ACHN (cell line): ENCODE measurements at regions not wholly inside any gene's neighbourhood (a gene's known extent, or its start where the extent isn't known, plus 50 kb on each side); places are given as distances from the start of the nearest gene placed in this dataset.
"Not testable (repeated sequence)": the region's sequence is repeated elsewhere in the genome, so short reads cannot be mapped to it uniquely, and the experiment has no call there.

Source experiments
- DNase-seq: peaks from one replicate; pipeline ENCODE4 v3.0.0-alpha.2; 2015
- in situ Hi-C: cut with HindIII; loops from 2 replicates; pipeline ENCODE4 v1.10.0; 2017; ENCODE audit warnings: low sequenced_read_pairs, low pct_ligation_motif_present, low pct_unique_long_range_greater_than_20kb

DNA sequence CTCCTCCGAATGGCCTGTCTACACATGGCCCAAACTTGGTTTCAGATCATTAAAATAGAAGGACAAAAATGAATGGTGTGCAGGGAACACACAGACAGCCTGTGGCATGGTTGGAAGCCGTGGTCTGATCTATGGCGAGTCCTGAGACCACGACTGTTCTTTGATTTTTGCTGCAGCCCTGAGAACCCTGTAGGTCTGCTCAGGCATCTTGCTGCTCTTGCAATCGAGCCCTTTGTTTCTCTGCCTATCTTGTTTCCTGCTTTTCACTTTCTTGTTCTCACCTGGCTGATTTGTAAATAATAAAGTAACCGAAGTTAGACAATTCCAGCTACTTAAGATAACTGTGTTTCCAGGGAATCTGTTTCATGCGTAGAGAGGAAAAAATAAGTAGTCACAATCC is 54.1 kb upstream of the NBPF9 start:
- in situ Hi-C loops, DNase-seq: not testable (repeated sequence)

DNA sequence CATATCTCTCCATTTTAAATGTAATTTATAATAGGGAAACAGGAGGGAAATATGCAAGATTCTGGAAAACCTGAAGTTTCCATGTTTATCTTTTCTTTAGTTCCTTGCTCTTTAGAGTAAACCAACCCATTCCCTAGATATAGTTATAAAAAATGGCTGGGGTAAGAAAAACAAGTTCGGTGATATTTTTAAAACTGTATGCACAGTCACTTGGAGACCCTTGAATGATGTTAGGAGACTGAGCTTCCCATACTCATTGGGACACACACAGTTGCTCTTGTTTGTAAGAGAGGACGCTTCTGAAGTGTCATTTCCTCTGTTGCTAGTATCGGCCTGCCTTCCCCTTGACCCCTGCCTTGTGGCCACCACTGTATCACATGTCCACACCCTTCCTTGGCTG is 55.0 kb upstream of the NBPF9 start:
- in situ Hi-C loops, DNase-seq: not testable (repeated sequence)

DNA sequence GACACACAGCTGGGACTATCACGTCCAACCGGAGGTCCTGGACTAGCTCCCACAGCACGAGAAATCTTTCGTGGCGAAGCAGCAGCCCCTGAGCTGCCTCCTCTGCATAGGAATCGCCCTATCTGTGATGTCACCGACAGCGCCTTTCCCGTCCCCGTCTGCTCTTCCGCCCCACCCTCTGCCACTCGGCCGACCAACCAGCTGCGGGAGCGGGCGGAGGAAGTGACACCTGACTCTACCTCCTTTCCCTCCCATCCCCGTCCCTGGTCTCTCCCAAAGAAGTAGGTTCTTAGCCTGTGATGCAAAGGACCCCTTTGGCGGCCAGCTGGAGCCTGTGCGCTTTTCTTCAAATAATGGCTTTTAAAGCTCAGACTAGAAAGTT is 59.7 kb upstream of the NBPF9 start:
- DNase-seq, in situ Hi-C loops: not testable (repeated sequence)

DNA sequence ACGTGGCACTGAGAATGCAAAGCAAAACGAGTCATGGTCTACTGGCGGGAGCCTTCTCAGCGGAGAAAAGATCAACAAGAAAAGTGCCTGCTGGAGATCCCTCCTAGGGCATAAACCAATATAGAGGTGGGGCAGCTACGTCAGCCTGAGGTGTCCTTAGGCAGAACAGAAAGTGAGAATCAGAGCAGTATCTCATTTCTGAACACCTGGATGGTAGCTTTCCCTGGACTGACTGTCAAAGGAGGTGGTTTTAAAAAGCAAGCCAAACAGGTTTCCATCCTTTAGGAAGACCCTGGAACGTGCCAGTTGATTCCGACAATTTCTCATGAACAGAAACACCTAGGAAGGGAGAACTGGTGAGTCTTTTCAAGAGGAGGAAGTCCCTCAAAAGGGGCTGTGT is 71.4 kb upstream of the NBPF9 start:
- in situ Hi-C loops, DNase-seq: not testable (repeated sequence)

DNA sequence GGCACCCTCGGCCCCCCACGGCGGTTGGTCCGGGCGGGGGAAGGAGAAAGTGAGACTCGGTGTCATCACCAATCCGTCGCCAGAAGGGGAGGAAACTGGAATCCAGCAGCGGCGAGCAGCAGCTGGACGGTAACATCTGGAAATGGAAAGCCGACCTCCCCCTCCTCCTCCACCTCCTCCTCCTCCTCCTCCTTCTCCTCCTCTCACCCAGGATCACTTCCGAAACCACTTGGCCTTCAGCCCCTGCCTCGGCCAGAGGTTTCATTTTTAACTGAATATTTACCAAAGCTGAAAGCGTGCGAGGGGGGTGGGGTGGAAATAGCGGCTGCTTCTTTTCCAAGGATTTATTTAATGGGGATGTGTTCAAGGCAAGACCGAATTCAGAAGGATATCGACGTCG is 72.5 kb upstream of the NBPF9 start:
- DNase-seq, in situ Hi-C loops: not testable (repeated sequence)

DNA sequence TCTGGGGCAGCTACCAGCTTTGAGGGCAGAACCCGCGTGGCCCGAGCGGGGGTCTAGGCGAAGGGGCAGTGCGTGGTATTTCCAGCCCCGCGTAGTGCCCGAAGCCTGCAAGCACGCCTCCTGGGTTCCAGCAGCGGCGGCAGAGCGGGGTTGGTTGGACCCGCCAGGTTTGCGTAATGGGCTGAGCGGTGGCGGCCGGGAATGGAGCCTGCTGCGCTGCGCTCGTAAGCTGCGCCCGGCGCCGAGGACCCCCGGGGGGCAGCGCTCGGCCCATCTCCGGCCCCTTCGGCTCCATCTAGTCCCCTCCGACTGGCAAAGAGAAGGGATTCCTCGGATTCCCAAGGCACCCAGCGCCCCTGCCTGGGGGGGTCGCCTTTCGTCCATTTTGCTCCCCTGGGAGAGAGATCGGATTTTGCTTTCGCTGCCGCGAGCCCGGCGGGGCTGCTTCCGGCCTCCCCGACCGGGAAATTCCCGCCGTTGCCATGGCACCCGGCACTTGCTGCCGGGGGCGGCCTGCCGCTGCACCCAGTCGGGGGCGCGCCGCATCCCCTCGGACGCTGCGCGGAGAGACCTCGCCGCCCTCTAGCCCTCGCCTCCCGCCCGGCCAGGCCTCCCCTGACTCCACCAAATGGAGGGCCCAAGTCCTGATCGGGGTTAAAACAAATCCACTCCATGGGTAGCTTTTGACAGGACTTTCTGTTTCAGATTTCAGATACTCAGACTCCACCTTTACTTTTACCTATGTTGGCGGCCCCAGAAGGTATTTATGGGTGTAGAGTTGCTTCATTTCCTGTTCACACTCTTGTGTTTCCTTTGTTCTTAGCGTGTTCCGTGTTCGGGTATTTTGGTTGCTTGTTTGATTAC is 73.3 kb upstream of the NBPF9 start:
- peak; percentile 35 for DNase-seq
- in situ Hi-C loops, result not testable (repeated sequence)

DNA sequence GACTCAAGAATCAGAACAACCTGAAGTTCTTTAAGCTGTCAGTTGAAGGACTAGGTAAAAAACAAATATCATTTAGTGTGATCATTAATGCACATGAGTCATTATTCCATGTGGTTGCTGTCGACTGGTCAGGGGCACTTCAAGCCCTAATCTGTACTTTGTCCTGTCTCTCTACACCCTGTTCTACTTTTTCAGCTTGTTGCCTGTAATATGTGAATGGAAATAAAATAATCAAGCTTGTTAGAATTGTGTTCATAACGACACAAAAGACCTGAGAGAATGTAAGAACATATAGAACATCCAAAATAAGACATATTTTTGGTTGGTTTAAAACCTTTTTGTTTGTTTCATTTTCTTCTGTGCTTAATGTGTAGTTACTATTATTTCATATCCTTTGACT is 87.4 kb upstream of the NBPF9 start:
- in situ Hi-C loops, DNase-seq: not testable (repeated sequence)

DNA sequence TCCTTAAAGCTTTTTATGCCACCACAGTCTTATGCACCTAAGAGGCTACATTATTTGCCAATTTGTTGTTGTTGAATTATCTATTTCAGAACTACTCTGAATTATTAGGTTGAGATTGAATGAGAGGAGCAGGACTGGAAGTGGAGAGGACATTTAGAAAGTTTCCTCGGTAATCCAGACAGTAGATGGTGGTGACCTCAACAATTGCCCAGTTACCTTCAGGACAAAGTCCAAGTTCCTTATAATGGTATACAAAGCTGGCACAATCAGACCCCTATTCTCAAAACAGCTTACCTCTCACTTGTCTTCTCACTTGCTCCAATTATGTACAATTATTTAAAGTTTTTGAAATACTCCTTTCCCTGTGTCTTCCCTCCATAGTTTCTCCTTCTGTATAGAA is 93.3 kb upstream of the NBPF9 start:
- DNase-seq, in situ Hi-C loops: not testable (repeated sequence)

DNA sequence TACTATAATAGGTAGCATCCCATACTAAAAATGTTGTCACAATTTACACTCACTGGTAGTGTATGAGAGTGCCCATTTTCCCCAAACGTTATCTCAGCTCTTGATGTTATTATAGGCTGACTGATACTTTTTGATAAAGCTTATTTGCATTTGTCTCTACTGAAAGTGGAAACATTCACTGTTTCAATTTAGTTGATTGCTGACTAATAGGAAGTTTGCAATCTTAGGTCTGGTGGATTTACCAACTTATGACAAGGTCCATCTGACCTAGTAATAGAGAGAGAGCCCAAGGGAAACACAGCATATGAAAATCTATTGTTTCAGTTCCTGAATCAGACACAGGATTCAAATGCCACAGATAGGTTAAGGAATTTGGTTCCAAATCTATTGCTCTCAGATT is 97.2 kb upstream of the NBPF9 start:
- DNase-seq, in situ Hi-C loops: not testable (repeated sequence)

DNA sequence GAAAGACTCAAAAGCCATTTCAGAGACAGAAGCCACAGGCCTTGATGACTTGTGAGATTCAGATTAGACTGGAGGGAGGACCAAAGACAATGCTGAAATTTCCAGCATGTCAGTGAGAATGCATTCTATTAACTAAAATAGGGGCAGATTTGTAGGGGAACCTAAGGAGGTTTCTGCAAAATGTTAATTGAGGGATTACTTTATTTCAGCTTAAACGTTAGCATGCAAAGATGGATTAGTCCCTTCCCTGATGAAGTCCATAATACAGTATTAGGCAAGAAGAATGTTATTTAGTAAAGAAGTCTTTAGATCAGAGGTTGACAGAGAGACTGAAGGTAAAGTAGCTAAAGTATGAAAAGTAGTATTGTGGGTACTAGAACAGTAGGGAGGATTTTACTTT is 98.9 kb upstream of the NBPF9 start:
- in situ Hi-C loops, DNase-seq: not testable (repeated sequence)

DNA sequence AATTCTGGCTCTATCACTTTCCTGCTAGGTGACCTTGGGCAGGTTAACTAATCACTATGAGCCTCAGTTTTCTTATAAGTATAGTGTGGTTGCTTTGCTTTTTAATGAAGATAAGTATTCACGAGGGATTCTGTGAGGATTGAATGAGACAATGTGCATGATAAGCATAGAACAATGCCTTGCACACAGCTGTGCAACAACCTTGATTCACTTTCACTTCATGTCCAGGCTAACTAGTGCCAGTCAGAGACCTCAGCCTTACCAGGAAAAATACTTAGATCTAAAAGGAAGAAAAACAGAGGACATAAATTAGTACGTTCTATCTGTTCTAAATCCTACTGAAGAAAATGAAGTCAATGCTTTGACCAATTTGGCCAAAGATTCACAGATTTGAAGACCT is 101.0 kb upstream of the NBPF9 start:
- in situ Hi-C loops, result not testable (repeated sequence)

DNA sequence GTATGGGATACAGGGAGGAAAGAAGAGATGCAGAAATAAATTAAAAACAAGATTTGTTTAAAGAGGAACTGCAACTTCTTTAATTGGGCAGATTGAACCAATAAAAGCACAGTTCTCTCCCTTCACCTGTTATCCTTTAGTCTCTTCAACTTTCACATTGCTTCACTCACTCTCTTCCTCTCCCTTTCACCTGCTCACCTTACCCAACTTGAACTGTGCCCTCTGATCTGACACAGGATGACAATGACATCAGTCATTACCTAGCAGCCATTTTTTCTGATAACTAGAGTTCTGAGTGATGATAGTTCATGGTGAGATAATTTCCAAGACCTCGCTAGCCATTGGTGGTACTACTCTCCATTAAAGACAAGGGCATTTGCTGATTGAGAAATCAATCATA is 105.5 kb upstream of the NBPF9 start:
- in situ Hi-C loops, DNase-seq: not testable (repeated sequence)

More for the DNA sequence above, 101.0 kb upstream of the NBPF9 start:
- DNase-seq, result not testable (repeated sequence)

DNA sequence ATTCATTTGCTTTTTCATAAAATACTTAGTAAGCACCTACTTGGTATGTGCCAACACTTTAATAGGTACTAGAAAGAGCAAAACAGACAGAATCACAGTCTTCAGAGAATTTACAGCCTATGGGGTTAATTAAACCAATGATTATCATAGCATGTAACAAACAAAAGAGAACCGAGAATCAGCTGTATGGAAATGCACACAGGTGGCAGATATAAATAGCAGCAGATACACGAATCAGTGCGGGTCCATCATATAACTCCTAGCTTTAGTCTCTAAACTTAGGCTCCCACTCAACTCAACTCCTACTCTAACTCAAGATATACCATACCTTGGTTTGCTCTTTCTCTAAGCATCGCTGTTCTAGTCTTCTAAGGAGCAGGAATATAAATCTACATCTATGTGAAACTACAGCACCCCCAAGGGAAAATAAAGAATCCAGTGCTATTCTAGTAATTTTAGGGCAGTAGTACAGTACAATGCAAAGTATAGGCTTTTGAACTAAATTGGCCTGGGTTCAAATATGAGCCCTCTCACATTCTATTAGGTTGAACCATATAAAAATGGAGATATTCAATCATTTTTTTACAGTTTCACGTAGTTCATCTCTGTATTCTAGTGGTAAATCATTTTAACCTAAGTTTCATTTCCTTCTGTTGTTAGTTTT is 108.5 kb upstream of the NBPF9 start:
- in situ Hi-C loops, DNase-seq: not testable (repeated sequence)

DNA sequence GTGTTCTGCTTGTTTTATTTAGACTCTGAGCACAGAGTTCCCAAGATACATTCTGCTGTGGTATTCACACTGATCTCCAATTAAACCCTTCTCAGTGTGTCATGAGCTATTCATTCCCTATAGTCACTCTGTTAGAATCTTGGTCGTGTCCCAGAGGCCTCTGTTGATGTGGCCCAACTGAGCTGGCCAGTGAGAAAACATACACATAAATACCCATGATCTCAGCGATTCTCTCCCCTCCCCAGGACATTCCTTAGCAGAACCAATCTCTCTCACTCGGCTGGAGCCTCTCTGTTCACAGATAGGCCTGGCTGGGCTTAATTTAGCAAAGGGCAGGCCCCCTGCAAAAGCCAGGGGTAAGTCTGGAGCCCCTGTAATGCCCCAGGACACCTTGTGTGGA is 109.6 kb upstream of the NBPF9 start:
- in situ Hi-C loops, result not testable (repeated sequence)

DNA sequence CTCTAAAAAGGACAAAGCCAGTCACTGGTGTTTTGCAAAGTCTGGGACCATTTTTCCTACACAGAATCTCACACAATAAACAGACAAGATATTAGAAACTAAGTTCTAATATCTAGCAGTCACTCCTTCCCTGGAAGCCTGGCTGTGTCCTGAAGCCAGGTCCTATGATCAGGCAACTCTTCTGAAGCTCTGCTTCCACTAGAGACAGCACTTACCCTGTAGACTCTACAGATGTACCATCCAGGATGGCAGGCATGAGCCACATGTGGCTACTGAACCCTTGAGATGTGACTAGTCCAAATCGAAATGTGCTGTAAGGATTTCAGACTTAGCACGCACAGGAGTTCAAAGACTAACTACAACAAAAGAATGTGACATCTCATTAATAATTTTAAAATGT is 110.3 kb upstream of the NBPF9 start:
- in situ Hi-C loops, DNase-seq: not testable (repeated sequence)

More for the DNA sequence above, 109.6 kb upstream of the NBPF9 start:
- not testable (repeated sequence) for DNase-seq

DNA sequence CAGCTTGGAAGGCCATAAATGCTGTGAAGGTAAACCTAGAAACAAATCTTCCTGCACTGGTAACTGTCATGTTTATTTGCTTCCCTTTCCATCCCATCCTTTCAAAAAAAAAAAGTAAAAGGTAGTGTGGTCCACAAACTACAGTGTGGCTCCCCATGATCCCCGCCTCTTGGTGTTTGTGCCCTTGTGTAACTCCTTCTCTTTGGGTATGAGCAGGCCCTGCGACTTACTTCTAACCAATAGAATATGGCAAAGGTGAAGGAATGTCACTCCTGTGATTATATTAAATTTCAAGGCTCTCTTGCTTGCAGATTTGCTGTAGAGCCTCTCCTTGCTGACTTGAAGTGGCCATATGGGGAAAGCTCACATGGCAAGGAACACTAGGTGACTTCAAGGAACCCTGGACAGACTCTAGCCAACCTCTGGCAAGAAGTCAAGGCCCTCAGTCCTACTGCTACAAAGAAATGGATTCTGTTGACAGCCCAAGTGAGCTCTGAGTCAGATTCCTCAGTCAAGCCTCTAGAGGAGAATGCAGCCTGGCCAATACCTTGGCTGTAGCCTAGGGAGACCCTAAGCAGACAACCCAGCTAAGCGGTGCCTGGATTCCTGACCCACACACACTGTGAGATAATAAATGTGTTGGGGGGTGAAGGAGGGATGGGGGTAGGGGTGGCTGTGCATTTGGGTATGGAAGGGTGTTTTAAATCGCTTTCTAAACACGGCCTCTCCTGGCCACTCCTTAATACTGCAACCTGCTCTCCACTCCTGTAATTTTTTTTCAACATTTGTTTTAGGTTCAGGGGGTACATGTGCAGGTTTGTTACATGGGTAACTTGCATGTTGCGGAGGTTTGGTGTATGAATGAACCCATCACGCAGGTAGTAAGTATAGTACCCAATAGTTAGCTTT is 115.0 kb upstream of the NBPF9 start:
- in situ Hi-C loops, result not testable (repeated sequence)

DNA sequence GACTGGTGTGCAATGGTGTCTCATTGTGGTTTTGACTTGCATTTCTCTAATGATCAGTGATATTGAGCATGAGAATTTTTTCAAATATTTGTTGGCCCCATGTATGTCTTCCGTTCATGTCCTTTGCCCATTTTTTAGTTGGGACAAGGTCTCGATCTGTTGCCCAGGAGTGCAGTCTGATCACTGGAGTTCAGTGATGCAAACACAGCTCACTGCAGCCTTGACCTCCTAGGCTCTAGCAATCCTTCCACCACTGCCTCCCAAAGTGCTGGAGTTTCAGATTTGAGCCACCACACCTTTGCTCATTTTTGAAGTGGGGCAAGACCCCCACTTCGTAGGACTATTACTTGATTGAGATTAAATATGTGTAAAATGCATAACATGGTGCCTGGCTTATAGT is 116.2 kb upstream of the NBPF9 start:
- in situ Hi-C loops, DNase-seq: not testable (repeated sequence)

More for the DNA sequence above, 115.0 kb upstream of the NBPF9 start:
- not testable (repeated sequence) for DNase-seq

DNA sequence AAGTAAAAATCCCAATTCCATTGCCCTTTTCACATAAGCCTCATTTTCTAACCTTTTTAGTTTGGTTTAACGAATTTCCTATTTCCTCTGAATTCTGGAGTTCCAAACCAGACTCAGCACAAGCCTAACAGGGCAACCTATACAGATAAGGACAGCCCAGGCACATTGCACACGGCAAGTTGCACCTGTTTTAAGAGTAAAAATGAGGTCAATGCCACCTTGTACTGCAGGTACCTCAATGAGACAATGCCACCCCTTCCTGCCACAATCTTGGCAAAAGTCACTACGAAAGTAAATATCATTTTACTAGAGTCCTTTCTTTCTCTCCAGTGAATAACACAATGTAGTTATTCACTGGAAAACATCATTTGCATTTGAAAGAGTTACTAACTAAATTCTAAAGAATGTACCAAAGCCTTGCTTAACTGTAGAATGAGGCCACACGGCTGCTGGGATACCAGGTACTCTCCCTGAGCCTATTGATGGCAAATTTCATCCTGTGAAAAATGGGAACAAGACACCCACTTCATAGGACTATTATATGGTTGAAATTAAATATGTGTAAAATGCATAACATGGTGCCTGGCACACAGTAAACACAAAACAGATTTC is 117.2 kb upstream of the NBPF9 start:
- in situ Hi-C loops, DNase-seq: not testable (repeated sequence)
